Stimulated activated memory B cell treated with anti-CD40 and anti-IgM and Interleukin-4, amounts not matched to agents 10 μg/mL and 1 μg/mL and 100 μg/mL, for 72 hours (primary cell): ENCODE measurements at regions not wholly inside any gene's neighbourhood (a gene's known extent, or its start where the extent isn't known, plus 50 kb on each side); places are given as distances from the start of the nearest gene placed in this dataset.
"Not testable (repeated sequence)": the region's sequence is repeated elsewhere in the genome, so short reads cannot be mapped to it uniquely, and the experiment has no call there.

ENCODE experiments used
- ATAC-seq: fragments of 150-1000 bp; cut with Tn5 transposase; 2 replicates; pipeline ENCODE4 v1.10.0; 2021
- H3K27ac Mint-ChIP-seq: one replicate; pipeline ENCODE4 v1.8.0; 2022; ENCODE audit warnings: mild to moderate bottlenecking, mixed read lengths
- H3K27me3 Mint-ChIP-seq: one replicate; pipeline ENCODE4 v1.8.0; 2022; ENCODE audit warnings: mixed read lengths
- H3K36me3 Mint-ChIP-seq: one replicate; pipeline ENCODE4 v1.8.0; 2022; ENCODE audit warnings: mixed read lengths
- H3K4me1 Mint-ChIP-seq: one replicate; pipeline ENCODE4 v1.8.0; 2022; ENCODE audit warnings: mixed read lengths
- H3K4me3 Mint-ChIP-seq: one replicate; pipeline ENCODE4 v1.8.0; 2022; ENCODE audit warnings: mild to moderate bottlenecking, moderate library complexity, mixed read lengths
- H3K9me3 Mint-ChIP-seq: one replicate; pipeline ENCODE4 v1.8.0; 2022; ENCODE audit warnings: mixed read lengths

GRCh38 chr2:187023996-187024395 is 175.0 kb upstream of the ZSWIM2 start:
- H3K27me3 Mint-ChIP-seq, ATAC-seq, H3K27ac Mint-ChIP-seq, H3K36me3 Mint-ChIP-seq, H3K4me3 Mint-ChIP-seq, H3K4me1 Mint-ChIP-seq: not testable (repeated sequence)
- H3K9me3 Mint-ChIP-seq: peaks cover 21% of the 10 kb centered on the region

- ATAC-seq: no peak
- Mint-ChIP-seq H3K27me3 (no peaks in the 10 kb centered on the region), H3K4me3 (no peak overlapping the region), H3K36me3 (no peaks in the 10 kb centered on the region), H3K9me3 (no peaks in the 10 kb centered on the region), H3K4me1 (no peaks in the 10 kb centered on the region), H3K27ac (no peak overlapping the region)
Measured at GRCh38 chr2:187017438-187017837, 168.5 kb upstream of the ZSWIM2 start.

- no peak for ATAC-seq
Measured at GRCh38 chr2:187013058-187013457, 164.1 kb upstream of the ZSWIM2 start.

GRCh38 chr2:187011206-187011832 is 162.3 kb upstream of the ZSWIM2 start:
- no peaks in the 10 kb centered on the region for H3K4me1 Mint-ChIP-seq
- H3K27me3 Mint-ChIP-seq: no peaks in the 10 kb centered on the region
- H3K36me3 Mint-ChIP-seq: no peaks in the 10 kb centered on the region
- no peak for ATAC-seq
- no peak overlapping the region for H3K4me3 Mint-ChIP-seq
- no peaks in the 10 kb centered on the region for H3K9me3 Mint-ChIP-seq
- no peak overlapping the region for H3K27ac Mint-ChIP-seq

More at GRCh38 chr2:187013058-187013457, 164.1 kb upstream of the ZSWIM2 start:
- Mint-ChIP-seq H3K4me1 (no peaks in the 10 kb centered on the region), H3K4me3 (no peak overlapping the region), H3K27me3 (no peaks in the 10 kb centered on the region), H3K36me3 (no peaks in the 10 kb centered on the region), H3K9me3 (no peaks in the 10 kb centered on the region), H3K27ac (no peak overlapping the region)

- H3K27me3 Mint-ChIP-seq: no peaks in the 10 kb centered on the region
- no peaks in the 10 kb centered on the region for H3K36me3 Mint-ChIP-seq
- no peaks in the 10 kb centered on the region for H3K4me1 Mint-ChIP-seq
- H3K9me3 Mint-ChIP-seq: no peaks in the 10 kb centered on the region
- no peak overlapping the region for H3K4me3 Mint-ChIP-seq
- ATAC-seq: no peak
- no peak overlapping the region for H3K27ac Mint-ChIP-seq
Measured at GRCh38 chr2:187009483-187010239, 160.7 kb upstream of the ZSWIM2 start.

- ATAC-seq: no peak
- Mint-ChIP-seq H3K27ac (no peak overlapping the region), H3K36me3 (no peaks in the 10 kb centered on the region), H3K4me1 (no peaks in the 10 kb centered on the region), H3K9me3 (no peaks in the 10 kb centered on the region), H3K4me3 (no peak overlapping the region), H3K27me3 (no peaks in the 10 kb centered on the region)
Measured at GRCh38 chr2:187008111-187008510, 159.1 kb upstream of the ZSWIM2 start.

- Mint-ChIP-seq H3K4me1 (no peaks in the 10 kb centered on the region), H3K27ac (no peak overlapping the region), H3K27me3 (no peaks in the 10 kb centered on the region), H3K9me3 (no peaks in the 10 kb centered on the region), H3K36me3 (no peaks in the 10 kb centered on the region), H3K4me3 (no peak overlapping the region)
- no peak for ATAC-seq
Measured at GRCh38 chr2:187003611-187004010, 154.6 kb upstream of the ZSWIM2 start.

- Mint-ChIP-seq H3K4me3 (no peak overlapping the region), H3K9me3 (no peaks in the 10 kb centered on the region), H3K27me3 (no peaks in the 10 kb centered on the region), H3K27ac (no peak overlapping the region), H3K4me1 (no peaks in the 10 kb centered on the region), H3K36me3 (no peaks in the 10 kb centered on the region)
- ATAC-seq: no peak
Measured at GRCh38 chr2:187003038-187003554, 154.1 kb upstream of the ZSWIM2 start.

- Mint-ChIP-seq H3K9me3 (no peaks in the 10 kb centered on the region), H3K36me3 (no peaks in the 10 kb centered on the region), H3K4me3 (no peak overlapping the region), H3K27me3 (no peaks in the 10 kb centered on the region), H3K4me1 (no peaks in the 10 kb centered on the region), H3K27ac (no peak overlapping the region)
- no peak for ATAC-seq
Measured at GRCh38 chr2:187002242-187002641, 153.3 kb upstream of the ZSWIM2 start.

GRCh38 chr2:187001248-187001647 is 152.3 kb upstream of the ZSWIM2 start:
- Mint-ChIP-seq H3K9me3 (no peaks in the 10 kb centered on the region), H3K27me3 (no peaks in the 10 kb centered on the region), H3K27ac (no peak overlapping the region), H3K4me1 (no peaks in the 10 kb centered on the region), H3K36me3 (no peaks in the 10 kb centered on the region), H3K4me3 (no peak overlapping the region)
- ATAC-seq: no peak

GRCh38 chr2:186995092-186995491 is 146.1 kb upstream of the ZSWIM2 start:
- no peaks in the 10 kb centered on the region for H3K27me3 Mint-ChIP-seq
- no peaks in the 10 kb centered on the region for H3K4me1 Mint-ChIP-seq
- no peak overlapping the region for H3K4me3 Mint-ChIP-seq
- H3K27ac Mint-ChIP-seq: no peak overlapping the region
- no peaks in the 10 kb centered on the region for H3K9me3 Mint-ChIP-seq
- ATAC-seq: no peak
- no peaks in the 10 kb centered on the region for H3K36me3 Mint-ChIP-seq

- ATAC-seq: no peak
- H3K4me3 Mint-ChIP-seq: no peak overlapping the region
- no peaks in the 10 kb centered on the region for H3K27me3 Mint-ChIP-seq
- peaks cover 8% of the 10 kb centered on the region for H3K9me3 Mint-ChIP-seq
- H3K36me3 Mint-ChIP-seq: no peaks in the 10 kb centered on the region
- no peaks in the 10 kb centered on the region for H3K4me1 Mint-ChIP-seq
- no peak overlapping the region for H3K27ac Mint-ChIP-seq
Measured at GRCh38 chr2:186992597-186992996, 143.6 kb upstream of the ZSWIM2 start.

GRCh38 chr2:186991766-186992417 is 142.9 kb upstream of the ZSWIM2 start:
- Mint-ChIP-seq H3K27ac (no peak overlapping the region), H3K36me3 (no peaks in the 10 kb centered on the region), H3K9me3 (peaks cover 8% of the 10 kb centered on the region), H3K27me3 (no peaks in the 10 kb centered on the region), H3K4me3 (no peak overlapping the region), H3K4me1 (no peaks in the 10 kb centered on the region)
- ATAC-seq: no peak

- no peak for ATAC-seq
- no peak overlapping the region for H3K27ac Mint-ChIP-seq
- no peaks in the 10 kb centered on the region for H3K36me3 Mint-ChIP-seq
- no peaks in the 10 kb centered on the region for H3K27me3 Mint-ChIP-seq
- peaks cover 19% of the 10 kb centered on the region for H3K9me3 Mint-ChIP-seq
- H3K4me3 Mint-ChIP-seq: no peak overlapping the region
- H3K4me1 Mint-ChIP-seq: no peaks in the 10 kb centered on the region
Measured at GRCh38 chr2:186984966-186985365, 136.0 kb upstream of the ZSWIM2 start.

- no peaks in the 10 kb centered on the region for H3K4me1 Mint-ChIP-seq
- no peaks in the 10 kb centered on the region for H3K27me3 Mint-ChIP-seq
- peaks cover 16% of the 10 kb centered on the region for H3K9me3 Mint-ChIP-seq
- no peak overlapping the region for H3K27ac Mint-ChIP-seq
- no peak overlapping the region for H3K4me3 Mint-ChIP-seq
- no peaks in the 10 kb centered on the region for H3K36me3 Mint-ChIP-seq
- ATAC-seq: no peak
Measured at GRCh38 chr2:186984481-186984880, 135.5 kb upstream of the ZSWIM2 start.
